Upper lobe of left lung (tissue), 4 donors: ENCODE measurements at regions not wholly inside any gene's neighbourhood (a gene's known extent, or its start where the extent isn't known, plus 50 kb on each side); places are given as distances from the start of the nearest gene placed in this dataset.

Experiments
- EP300 ChIP-seq, 4 donors: sonication (generic); formaldehyde crosslinking; IDR thresholded peaks; one replicate each; pipeline ENCODE4 v1.5.1; 2017; ENCODE audit warnings: antibody characterized with exemption in 4 of 4, control low read depth in 2 of 4
- POLR2A ChIP-seq, 4 donors: fragments of 450-650 bp; IDR thresholded peaks; one replicate each; pipeline ENCODE4 v1.5.1; 2016 to 2017; ENCODE audit warnings: antibody characterized with exemption in 4 of 4, mild to moderate bottlenecking in 2 of 4
- POLR2AphosphoS5 ChIP-seq, 2 donors: sonication (generic); formaldehyde crosslinking; IDR thresholded peaks; one replicate each; pipeline ENCODE4 v1.5.1; 2017; ENCODE audit warnings: antibody characterized with exemption in 2 of 2
- TF ChIP-seq, protein P1 (sequence below), 6 experiments: fragments of 450-650 bp in 4 of 6; fragments of 200-600 bp in 2 of 6; sonication (generic) in 2 of 6; IDR thresholded peaks; one replicate each; pipeline ENCODE4 v1.5.1; 2016 to 2019; ENCODE audit warnings: antibody characterized with exemption in 6 of 6

DNA sequence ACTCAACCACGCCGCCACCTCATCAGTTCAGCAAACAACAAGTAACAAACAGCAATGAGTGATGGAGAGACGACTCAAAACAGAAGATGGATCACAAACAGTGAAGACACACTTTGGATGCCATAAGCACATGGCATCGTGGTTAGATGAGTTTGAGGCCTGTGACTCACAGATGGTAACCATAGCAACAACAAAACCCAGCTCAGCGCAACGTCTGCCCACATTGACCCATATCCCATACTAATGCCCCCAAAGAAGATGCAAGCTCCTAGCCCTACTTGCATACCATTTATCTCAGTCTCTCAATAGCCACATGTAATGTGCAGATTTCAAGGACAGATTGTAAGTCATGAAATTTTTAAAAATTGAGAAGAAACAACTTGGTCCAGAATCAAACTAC, 1322.3 kb upstream of the TMEM132C start:
- TF ChIP-seq POLR2A (IDR thresholded peaks at IDR 0.05): no peak
- TF ChIP-seq, protein P1, sequence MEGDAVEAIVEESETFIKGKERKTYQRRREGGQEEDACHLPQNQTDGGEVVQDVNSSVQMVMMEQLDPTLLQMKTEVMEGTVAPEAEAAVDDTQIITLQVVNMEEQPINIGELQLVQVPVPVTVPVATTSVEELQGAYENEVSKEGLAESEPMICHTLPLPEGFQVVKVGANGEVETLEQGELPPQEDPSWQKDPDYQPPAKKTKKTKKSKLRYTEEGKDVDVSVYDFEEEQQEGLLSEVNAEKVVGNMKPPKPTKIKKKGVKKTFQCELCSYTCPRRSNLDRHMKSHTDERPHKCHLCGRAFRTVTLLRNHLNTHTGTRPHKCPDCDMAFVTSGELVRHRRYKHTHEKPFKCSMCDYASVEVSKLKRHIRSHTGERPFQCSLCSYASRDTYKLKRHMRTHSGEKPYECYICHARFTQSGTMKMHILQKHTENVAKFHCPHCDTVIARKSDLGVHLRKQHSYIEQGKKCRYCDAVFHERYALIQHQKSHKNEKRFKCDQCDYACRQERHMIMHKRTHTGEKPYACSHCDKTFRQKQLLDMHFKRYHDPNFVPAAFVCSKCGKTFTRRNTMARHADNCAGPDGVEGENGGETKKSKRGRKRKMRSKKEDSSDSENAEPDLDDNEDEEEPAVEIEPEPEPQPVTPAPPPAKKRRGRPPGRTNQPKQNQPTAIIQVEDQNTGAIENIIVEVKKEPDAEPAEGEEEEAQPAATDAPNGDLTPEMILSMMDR (IDR thresholded peaks at IDR 0.05): no peak
- no peak for TF ChIP-seq POLR2AphosphoS5 (IDR thresholded peaks at IDR 0.05)
- no peak for TF ChIP-seq EP300 (IDR thresholded peaks at IDR 0.05)
